Cardiac muscle cell (in vitro differentiated cells and primary cell): ENCODE measurements at regions not wholly inside any gene's neighbourhood (a gene's known extent, or its start where the extent isn't known, plus 50 kb on each side); places are given as distances from the start of the nearest gene placed in this dataset.

ENCODE experiments used
- DNase-seq, 2 donors: peaks; one replicate each; pipeline versions ENCODE4 v3.0.0 to v3.0.0-alpha.2; 2010 to 2017; ENCODE audit warnings: low read depth in 1 of 2, low spot score in 1 of 2
- H3K27ac ChIP-seq: fragments of 200-600 bp; sonication (generic); 2 replicates; pipeline ENCODE4 v1.5.1; 2016
- H3K27me3 ChIP-seq: fragments of 200-600 bp; sonication (generic); 2 replicates; pipeline ENCODE4 v1.6.0; 2016; ENCODE audit warnings: control low read depth
- H3K36me3 ChIP-seq: fragments of 200-600 bp; sonication (generic); 2 replicates; pipeline ENCODE4 v1.5.1; 2016; ENCODE audit warnings: control low read depth
- H3K4me1 ChIP-seq: fragments of 200-600 bp; sonication (generic); 2 replicates; pipeline ENCODE4 v1.8.1; 2017; ENCODE audit warnings: low read depth, mild to moderate bottlenecking, mixed run types
- H3K4me3 ChIP-seq: fragments of 200-600 bp; sonication (generic); 2 replicates; pipeline ENCODE4 v1.5.1; 2016; ENCODE audit warnings: mild to moderate bottlenecking
- H3K9me3 ChIP-seq: fragments of 200-600 bp; sonication (generic); 2 replicates; pipeline ENCODE4 v1.5.1; 2017; ENCODE audit warnings: low read depth, mild to moderate bottlenecking, control low read depth
- TF ChIP-seq, protein P1 (sequence below): IDR thresholded peaks from 2 replicates; pipeline ENCODE4 v1.5.1; 2012; ENCODE audit warnings: low read depth, mild to moderate bottlenecking, low read length

DNA sequence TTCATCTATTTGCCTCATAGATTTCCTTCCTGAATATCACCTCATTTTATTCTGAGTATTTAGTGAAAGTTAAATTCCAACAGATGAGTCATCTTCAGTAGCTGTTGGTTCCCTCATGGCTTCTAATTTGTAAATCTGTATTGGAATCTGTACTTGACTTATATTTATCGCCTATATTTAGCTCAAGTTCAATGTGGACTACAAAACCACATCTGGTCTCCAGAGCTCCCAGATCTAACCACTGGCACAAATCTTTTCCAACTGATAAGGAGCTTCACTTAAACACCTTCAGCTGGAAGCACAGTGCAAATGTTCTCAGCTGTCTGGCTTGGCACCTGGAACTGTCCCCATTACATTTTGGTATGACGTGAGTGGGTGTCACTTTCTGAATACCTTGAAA lies 82.8 kb upstream of the DSEL start:
- no peaks in the 10 kb centered on the region for H3K27me3 ChIP-seq
- H3K27ac ChIP-seq, result no peak overlapping the region
- no peaks in the 10 kb centered on the region for H3K36me3 ChIP-seq
- TF ChIP-seq, protein P1, sequence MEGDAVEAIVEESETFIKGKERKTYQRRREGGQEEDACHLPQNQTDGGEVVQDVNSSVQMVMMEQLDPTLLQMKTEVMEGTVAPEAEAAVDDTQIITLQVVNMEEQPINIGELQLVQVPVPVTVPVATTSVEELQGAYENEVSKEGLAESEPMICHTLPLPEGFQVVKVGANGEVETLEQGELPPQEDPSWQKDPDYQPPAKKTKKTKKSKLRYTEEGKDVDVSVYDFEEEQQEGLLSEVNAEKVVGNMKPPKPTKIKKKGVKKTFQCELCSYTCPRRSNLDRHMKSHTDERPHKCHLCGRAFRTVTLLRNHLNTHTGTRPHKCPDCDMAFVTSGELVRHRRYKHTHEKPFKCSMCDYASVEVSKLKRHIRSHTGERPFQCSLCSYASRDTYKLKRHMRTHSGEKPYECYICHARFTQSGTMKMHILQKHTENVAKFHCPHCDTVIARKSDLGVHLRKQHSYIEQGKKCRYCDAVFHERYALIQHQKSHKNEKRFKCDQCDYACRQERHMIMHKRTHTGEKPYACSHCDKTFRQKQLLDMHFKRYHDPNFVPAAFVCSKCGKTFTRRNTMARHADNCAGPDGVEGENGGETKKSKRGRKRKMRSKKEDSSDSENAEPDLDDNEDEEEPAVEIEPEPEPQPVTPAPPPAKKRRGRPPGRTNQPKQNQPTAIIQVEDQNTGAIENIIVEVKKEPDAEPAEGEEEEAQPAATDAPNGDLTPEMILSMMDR, result no peak
- no peaks in the 10 kb centered on the region for H3K9me3 ChIP-seq
- no peak overlapping the region for H3K4me3 ChIP-seq
- H3K4me1 ChIP-seq, result no peaks in the 10 kb centered on the region
- peak in 1 of 2 donors; percentile 33 for DNase-seq

DNA sequence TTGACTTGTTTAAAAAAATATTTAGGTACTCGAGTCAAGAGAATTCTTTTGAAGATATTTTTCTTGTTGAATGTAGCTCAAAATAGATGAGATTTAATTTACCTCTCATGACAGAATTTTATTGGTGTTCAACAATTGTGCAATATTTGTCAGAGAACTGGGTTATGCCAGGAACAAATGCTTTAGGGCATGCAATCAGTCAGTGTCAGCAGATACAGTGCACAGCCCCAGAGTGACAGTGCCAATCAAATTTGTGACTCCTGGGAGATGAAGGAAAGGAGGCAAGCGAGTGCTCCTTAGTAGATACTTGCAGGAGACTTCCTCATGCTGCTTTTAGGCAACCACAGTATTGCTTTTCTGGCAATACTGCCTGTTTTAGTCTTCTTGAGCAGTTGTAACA lies 81.2 kb upstream of the DSEL start:
- H3K4me1 ChIP-seq, result no peaks in the 10 kb centered on the region
- H3K27me3 ChIP-seq, result no peaks in the 10 kb centered on the region
- H3K9me3 ChIP-seq, result no peaks in the 10 kb centered on the region
- no peaks in the 10 kb centered on the region for H3K36me3 ChIP-seq
- DNase-seq, result no peak
- H3K27ac ChIP-seq, result no peak overlapping the region
- TF ChIP-seq, protein P1, result no peak
- H3K4me3 ChIP-seq, result no peak overlapping the region

DNA sequence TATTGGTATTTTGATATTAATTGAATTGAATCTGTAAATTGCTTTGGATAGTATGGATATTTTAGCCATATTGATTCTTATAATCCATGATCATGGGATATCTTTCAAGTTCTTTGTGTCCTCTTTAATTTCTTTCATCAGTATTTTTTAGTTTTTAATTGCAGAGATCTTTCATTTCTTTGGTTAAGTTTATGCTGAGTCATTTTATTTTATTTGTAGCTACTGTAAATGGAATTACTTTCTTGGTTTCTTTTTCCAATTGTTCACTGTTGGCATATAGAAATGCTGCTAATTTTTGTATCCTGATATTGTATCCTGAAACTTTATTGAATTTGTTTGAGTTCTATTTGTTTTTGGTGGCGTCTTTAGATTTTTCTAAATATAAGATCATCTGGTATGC lies 79.5 kb upstream of the DSEL start:
- Histone ChIP-seq H3K4me1 (no peaks in the 10 kb centered on the region), H3K9me3 (no peaks in the 10 kb centered on the region), H3K36me3 (no peaks in the 10 kb centered on the region), H3K4me3 (no peak overlapping the region), H3K27me3 (no peaks in the 10 kb centered on the region), H3K27ac (no peak overlapping the region)
- no peak for DNase-seq
- TF ChIP-seq, protein P1, result no peak

DNA sequence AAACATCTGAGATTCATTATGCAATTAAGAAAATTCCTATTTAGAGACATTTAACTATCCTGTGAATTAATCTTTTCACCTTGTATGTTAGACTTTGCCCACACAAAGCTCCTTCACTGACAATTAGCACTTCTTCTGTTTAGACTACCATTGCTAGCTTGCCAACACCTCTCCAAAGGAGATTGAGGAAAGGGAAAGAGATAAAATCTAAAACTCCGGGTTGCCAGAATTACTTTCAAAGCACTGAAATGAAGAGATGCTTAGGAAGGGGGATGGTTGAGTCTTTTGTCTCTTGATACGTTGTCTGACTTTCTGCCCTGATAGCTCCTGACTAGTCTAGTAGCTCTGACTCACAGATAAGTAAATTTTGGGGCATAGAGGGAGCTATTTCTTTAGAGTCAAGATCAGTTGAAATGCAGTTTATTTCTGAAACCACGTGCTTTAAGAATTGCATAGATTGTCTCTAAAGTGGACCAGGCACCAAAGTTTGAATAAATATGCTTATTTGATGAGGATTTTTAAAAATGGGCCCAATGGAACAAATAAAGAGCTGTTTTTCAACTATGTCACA lies 74.1 kb upstream of the DSEL start:
- Histone ChIP-seq H3K9me3 (no peaks in the 10 kb centered on the region), H3K27ac (no peak overlapping the region), H3K36me3 (no peaks in the 10 kb centered on the region), H3K4me1 (no peaks in the 10 kb centered on the region), H3K27me3 (no peaks in the 10 kb centered on the region), H3K4me3 (no peak overlapping the region)
- TF ChIP-seq, protein P1, result peak; percentile 27
- DNase-seq, result peak in 1 of 2 donors; percentile 44

DNA sequence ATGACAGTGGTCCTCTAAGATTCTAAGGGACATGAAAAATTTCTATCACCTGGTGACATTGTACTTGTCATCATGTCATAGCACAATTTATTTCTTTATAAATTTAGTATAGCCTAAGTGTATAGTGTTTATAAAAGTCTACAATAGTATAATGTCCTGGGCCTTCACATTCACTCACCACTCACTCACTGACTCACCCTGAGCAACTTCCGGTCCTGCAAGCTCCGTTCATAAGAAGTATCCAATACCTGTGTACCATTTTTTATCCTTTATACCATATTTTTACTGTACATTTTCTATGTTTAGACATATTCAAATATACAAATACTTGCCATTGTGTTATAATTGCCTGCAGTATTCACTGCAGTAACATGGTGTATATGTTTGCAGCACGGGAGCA lies 72.8 kb upstream of the DSEL start:
- Histone ChIP-seq H3K27ac (no peak overlapping the region), H3K27me3 (no peaks in the 10 kb centered on the region), H3K4me3 (no peak overlapping the region), H3K36me3 (no peaks in the 10 kb centered on the region), H3K9me3 (no peaks in the 10 kb centered on the region), H3K4me1 (no peaks in the 10 kb centered on the region)
- TF ChIP-seq, protein P1, result no peak
- no peak for DNase-seq

DNA sequence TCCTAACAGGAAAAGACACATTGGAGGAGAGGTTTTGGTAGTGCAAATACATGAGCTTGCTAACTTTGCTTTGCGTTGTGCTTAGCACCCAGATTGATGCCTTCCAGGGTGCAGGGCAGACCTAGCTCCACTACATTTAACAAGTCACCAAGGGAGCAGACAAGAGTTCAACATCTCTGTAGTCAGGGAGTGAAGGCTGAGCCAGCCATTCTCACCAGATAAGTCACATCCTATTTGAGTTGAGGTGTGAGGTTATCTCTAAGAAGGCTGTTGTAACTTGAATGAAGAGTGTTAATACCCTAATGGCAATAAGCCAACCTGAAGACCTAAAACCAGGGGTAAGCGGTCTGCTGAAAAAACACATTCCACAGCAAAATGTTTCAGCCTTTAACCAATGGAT lies 69.6 kb upstream of the DSEL start:
- Histone ChIP-seq H3K27ac (no peak overlapping the region), H3K9me3 (no peaks in the 10 kb centered on the region), H3K4me3 (no peak overlapping the region), H3K4me1 (no peaks in the 10 kb centered on the region), H3K27me3 (no peaks in the 10 kb centered on the region), H3K36me3 (no peaks in the 10 kb centered on the region)
- DNase-seq, result no peak
- TF ChIP-seq, protein P1, result no peak
